H1 (cell line): ENCODE measurements at regions not wholly inside any gene's neighbourhood (a gene's known extent, or its start where the extent isn't known, plus 50 kb on each side); places are given as distances from the start of the nearest gene placed in this dataset.

Source experiments
- CTCF ChIA-PET: fragments of 300-600 bp; sonication (Branson Sonifier 250); formaldehyde crosslinking; loops from one replicate; lab custom pipeline; 2021; ENCODE audit not compliant: partially characterized antibody; lab: Charles Lee
- POLR2A ChIA-PET: fragments of 300-600 bp; sonication (Branson Sonifier 250); formaldehyde crosslinking; loops from one replicate; lab custom pipeline; 2021; ENCODE audit warnings: inconsistent platforms; ENCODE audit not compliant: partially characterized antibody; lab: Charles Lee
- DNase-seq, 2 experiments: peaks; one replicate each; pipeline versions ENCODE4 v3.0.0 to v3.0.0-alpha.2; 2010 to 2022; ENCODE audit warnings: low spot score in 2 of 2, low read depth in 1 of 2, mixed read lengths in 1 of 2
- FAIRE-seq: peaks from 2 replicates; lab custom pipeline; 2011; peaks lifted over from hg19 to GRCh38; lab: Jason Lieb, UNC
- H2AFZ ChIP-seq: 2 replicates; pipeline ENCODE4 v1.8.1; 2012; ENCODE audit warnings: low read length, inconsistent platforms
- H2AK5ac ChIP-seq: 2 replicates; pipeline ENCODE4 v1.6.1; 2013; ENCODE audit warnings: low read depth, low read length
- H2BK120ac ChIP-seq: replicated peaks from 2 replicates; pipeline ENCODE3; 2013; ENCODE audit warnings: low read depth, low read length, inconsistent platforms
- H2BK12ac ChIP-seq: 2 replicates; pipeline ENCODE4 v1.6.1; 2013; ENCODE audit warnings: low read depth, low read length
- H2BK15ac ChIP-seq: 2 replicates; pipeline ENCODE4 v1.6.1; 2013; ENCODE audit warnings: low read length
- H2BK20ac ChIP-seq: 2 replicates; pipeline ENCODE4 v1.6.1; 2013; ENCODE audit warnings: low read length
- H2BK5ac ChIP-seq: 2 replicates; pipeline ENCODE4 v1.6.1; 2013; ENCODE audit warnings: low read depth, low read length
- H3K14ac ChIP-seq: 2 replicates; pipeline ENCODE4 v1.6.1; 2013; ENCODE audit warnings: inconsistent platforms; ENCODE audit not compliant: insufficient read length
- H3K18ac ChIP-seq: 2 replicates; pipeline ENCODE4 v1.6.1; 2013; ENCODE audit warnings: low read length; ENCODE audit errors: extremely low read depth
- H3K23ac ChIP-seq: 2 replicates; pipeline ENCODE4 v1.6.1; 2013; ENCODE audit warnings: inconsistent platforms; ENCODE audit not compliant: insufficient read length
- H3K23me2 ChIP-seq: 2 replicates; pipeline ENCODE4 v1.6.1; 2013; ENCODE audit warnings: low read depth, low read length
- H3K27ac ChIP-seq: 2 replicates; pipeline ENCODE4 v1.6.1; 2011; ENCODE audit warnings: low read depth, low read length, inconsistent platforms
- H3K27me3 ChIP-seq, 4 experiments: replicated peaks in 1 of 4; 1 replicate in 1 of 4; 2 replicates in 3 of 4; pipeline versions ENCODE4 v1.6.1 to v1.8.1; 2011 to 2013; ENCODE audit warnings: low read length in 3 of 4, mild to moderate bottlenecking in 3 of 4, inconsistent platforms in 2 of 4, mixed read lengths in 2 of 4, moderate library complexity in 1 of 4; ENCODE audit not compliant: control insufficient read depth in 3 of 4, insufficient read depth in 3 of 4; ENCODE audit errors: extremely low read depth in 1 of 4
- H3K36me3 ChIP-seq, 4 experiments: 2 replicates each; pipeline versions ENCODE4 v1.6.1 to v1.8.1; 2011 to 2013; ENCODE audit warnings: mild to moderate bottlenecking in 4 of 4, low read length in 3 of 4, moderate library complexity in 2 of 4, control low read depth in 1 of 4, inconsistent platforms in 1 of 4; ENCODE audit not compliant: insufficient read depth in 4 of 4, control insufficient read depth in 2 of 4
- H3K4ac ChIP-seq: replicated peaks from 2 replicates; pipeline ENCODE3; 2013; ENCODE audit warnings: low read length, low read depth, mixed read lengths, inconsistent platforms; ENCODE audit not compliant: insufficient read length
- H3K4me1 ChIP-seq, 4 experiments: replicated peaks in 1 of 4; 1 replicate in 1 of 4; 2 replicates in 3 of 4; pipeline versions ENCODE4 v1.6.1 to v1.8.1; 2011 to 2013; ENCODE audit warnings: low read length in 3 of 4, inconsistent platforms in 2 of 4, mixed read lengths in 1 of 4; ENCODE audit not compliant: insufficient read depth in 4 of 4, control insufficient read depth in 3 of 4
- H3K4me2 ChIP-seq, 2 experiments: 2 replicates each; pipeline versions ENCODE4 v1.6.1 to v1.8.1; 2011 to 2013; ENCODE audit warnings: low read depth in 2 of 2, low read length in 2 of 2, control low read depth in 1 of 2, inconsistent platforms in 1 of 2, mild to moderate bottlenecking in 1 of 2; ENCODE audit not compliant: insufficient read depth in 1 of 2
- H3K4me3 ChIP-seq, 4 experiments: fragments of 200-600, 300-600 bp in 1 of 4; sonication (generic), shearing (Covaris generic), sonication (Bioruptor Twin) in 1 of 4; 2 replicates each; pipeline versions ENCODE4 v1.5.1 to v1.8.1; 2011 to 2016; ENCODE audit warnings: low read length in 4 of 4, low read depth in 3 of 4, control low read depth in 2 of 4, inconsistent platforms in 2 of 4, mild to moderate bottlenecking in 2 of 4, mixed read lengths in 1 of 4, moderate library complexity in 1 of 4; ENCODE audit not compliant: insufficient read depth in 2 of 4; ENCODE audit errors: extremely low read depth in 1 of 4
- H3K56ac ChIP-seq: replicated peaks from 2 replicates; pipeline ENCODE3; 2013; ENCODE audit warnings: low read depth, mild to moderate bottlenecking, mixed read lengths, low read length, inconsistent platforms; ENCODE audit not compliant: insufficient read length
- H3K79me1 ChIP-seq: 2 replicates; pipeline ENCODE4 v1.6.1; 2013; ENCODE audit warnings: low read depth, low read length, control low read depth
- H3K79me2 ChIP-seq, 2 experiments: 2 replicates each; pipeline versions ENCODE4 v1.6.1 to v1.8.1; 2012 to 2013; ENCODE audit warnings: low read length in 2 of 2, mild to moderate bottlenecking in 2 of 2, inconsistent platforms in 1 of 2; ENCODE audit not compliant: insufficient read depth in 2 of 2, control insufficient read depth in 1 of 2
- H3K9ac ChIP-seq, 4 experiments: replicated peaks in 1 of 4; 1 replicate in 1 of 4; 2 replicates in 3 of 4; pipeline versions ENCODE4 v1.6.1 to v1.8.1; 2011 to 2013; ENCODE audit warnings: low read depth in 3 of 4, low read length in 3 of 4, control low read depth in 2 of 4, mild to moderate bottlenecking in 2 of 4, moderate library complexity in 2 of 4, inconsistent platforms in 1 of 4; ENCODE audit errors: extremely low read depth in 1 of 4
- H3K9me3 ChIP-seq, 2 experiments: 2 replicates each; pipeline versions ENCODE4 v1.6.1 to v1.8.1; 2012 to 2013; ENCODE audit warnings: mild to moderate bottlenecking in 2 of 2, moderate library complexity in 2 of 2, control low read depth in 1 of 2, inconsistent platforms in 1 of 2, low read depth in 1 of 2, low read length in 1 of 2, mixed read lengths in 1 of 2; ENCODE audit not compliant: insufficient read depth in 2 of 2
- H4K20me1 ChIP-seq, 2 experiments: replicated peaks in 1 of 2; 2 replicates each; pipeline versions ENCODE3 to v1.8.1; 2011 to 2013; ENCODE audit warnings: inconsistent platforms in 2 of 2, low read length in 2 of 2, mild to moderate bottlenecking in 1 of 2; ENCODE audit not compliant: insufficient read depth in 2 of 2, control insufficient read depth in 1 of 2
- H4K5ac ChIP-seq: 2 replicates; pipeline ENCODE4 v1.6.1; 2013; ENCODE audit warnings: low read length, low read depth, mixed read lengths, inconsistent platforms; ENCODE audit not compliant: insufficient read length
- H4K8ac ChIP-seq: 2 replicates; pipeline ENCODE4 v1.8.0; 2013; ENCODE audit warnings: mild to moderate bottlenecking, moderate library complexity, low read length, inconsistent platforms; ENCODE audit not compliant: insufficient read depth; ENCODE audit errors: extremely low read depth
- H4K91ac ChIP-seq: replicated peaks from 2 replicates; pipeline ENCODE3; 2013; ENCODE audit warnings: low read length, mixed read lengths, inconsistent platforms; ENCODE audit not compliant: insufficient read length
- ASH2L ChIP-seq: fragments of 200-600, 300-600 bp; sonication (generic); IDR thresholded peaks from one replicate; pipeline ENCODE4 v1.7.1; 2017; ENCODE audit warnings: low read length
- JUN ChIP-seq: IDR thresholded peaks from 2 replicates; pipeline ENCODE4 v1.6.1; 2011; ENCODE audit warnings: low read depth, mild to moderate bottlenecking, improper control_type of control experiment, low read length
- KDM1A ChIP-seq: fragments of 200-600, 300-600 bp; sonication (generic); IDR thresholded peaks from 2 replicates; pipeline ENCODE4 v1.7.1; 2016; ENCODE audit warnings: mild to moderate bottlenecking, low read length, borderline replicate concordance
- RFX5 ChIP-seq: IDR thresholded peaks from 2 replicates; pipeline ENCODE4 v1.6.1; 2011; ENCODE audit warnings: low read depth, low read length, improper control_type of control experiment, borderline replicate concordance
- SUZ12 ChIP-seq: fragments of 200-600 bp; sonication (generic); IDR thresholded peaks from 2 replicates; pipeline ENCODE4 v1.6.1; 2012; ENCODE audit warnings: mild to moderate bottlenecking, inconsistent platforms, low read length, moderate library complexity, mixed read lengths
- WGBS, 2 experiments: shearing (Covaris generic) in 1 of 2; methylation state at CpG; one replicate each; pipeline versions ENCODE4 v1.1.6 to v1.1.7; 2013 to 2015; ENCODE audit warnings: low lambda C conversion rate in 2 of 2, mixed read lengths in 2 of 2, inconsistent platforms in 1 of 2, low coverage in 1 of 2, missing lambda C conversion rate in 1 of 2; ENCODE audit not compliant: insufficient replicate concordance in 2 of 2, insufficient coverage in 1 of 2, insufficient read length in 1 of 2; ENCODE audit errors: extremely low coverage in 1 of 2, missing lambda C conversion rate in 1 of 2; 5-methylcytosine and 5-hydroxymethylcytosine counted together
- TF ChIP-seq, protein P1 (sequence below): IDR thresholded peaks from 2 replicates; pipeline ENCODE4 v1.6.1; 2012; ENCODE audit warnings: low read length, inconsistent platforms

DNA sequence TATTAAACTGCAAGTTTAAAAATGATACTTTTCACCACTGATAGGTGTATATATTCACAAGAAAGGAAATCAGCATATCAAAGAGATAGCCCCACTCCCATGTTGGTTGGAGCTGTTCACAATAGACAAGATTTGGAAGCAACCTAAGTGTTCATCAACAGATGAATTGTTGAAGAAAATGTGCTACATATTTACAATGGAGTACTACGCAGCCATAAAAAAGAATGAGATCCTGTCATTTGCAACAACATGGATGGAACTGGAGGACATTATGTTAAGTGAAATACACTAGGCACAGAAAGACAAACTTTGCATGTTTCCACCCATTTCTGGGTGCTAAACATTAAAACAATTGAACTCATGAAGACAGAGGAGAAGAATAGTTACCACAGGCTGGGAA is 278.9 kb upstream of the XYLT1 start:
- no peak for FAIRE-seq
- peaks cover 4 to 12% (median 8%) of the 10 kb centered on the region in 4 experiments for H3K4me1 ChIP-seq
- no peaks in the 10 kb centered on the region for H3K36me3 ChIP-seq

More for the DNA sequence above, 278.9 kb upstream of the XYLT1 start:
- TF ChIP-seq, protein P1, sequence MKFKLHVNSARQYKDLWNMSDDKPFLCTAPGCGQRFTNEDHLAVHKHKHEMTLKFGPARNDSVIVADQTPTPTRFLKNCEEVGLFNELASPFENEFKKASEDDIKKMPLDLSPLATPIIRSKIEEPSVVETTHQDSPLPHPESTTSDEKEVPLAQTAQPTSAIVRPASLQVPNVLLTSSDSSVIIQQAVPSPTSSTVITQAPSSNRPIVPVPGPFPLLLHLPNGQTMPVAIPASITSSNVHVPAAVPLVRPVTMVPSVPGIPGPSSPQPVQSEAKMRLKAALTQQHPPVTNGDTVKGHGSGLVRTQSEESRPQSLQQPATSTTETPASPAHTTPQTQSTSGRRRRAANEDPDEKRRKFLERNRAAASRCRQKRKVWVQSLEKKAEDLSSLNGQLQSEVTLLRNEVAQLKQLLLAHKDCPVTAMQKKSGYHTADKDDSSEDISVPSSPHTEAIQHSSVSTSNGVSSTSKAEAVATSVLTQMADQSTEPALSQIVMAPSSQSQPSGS, result no peak
- TF ChIP-seq KDM1A (peak; percentile 88), JUN (no peak), SUZ12 (no peak), RFX5 (no peak), ASH2L (no peak)
- Histone ChIP-seq H4K8ac (no peak overlapping the region), H3K27me3 (no peaks in the 10 kb centered on the region), H3K4me3 (no peak overlapping the region), H3K14ac (no peak overlapping the region), H3K56ac (no peak overlapping the region), H2BK5ac (no peak overlapping the region), H4K20me1 (no peaks in the 10 kb centered on the region), H3K9me3 (no peaks in the 10 kb centered on the region), H3K23ac (no peak overlapping the region), H4K91ac (no peak overlapping the region), H3K79me1 (no peaks in the 10 kb centered on the region), H2BK20ac (no peak overlapping the region), H3K23me2 (no peaks in the 10 kb centered on the region; the same call in 1 of the 2 replicates), H3K27ac (no peak overlapping the region), H4K5ac (no peak overlapping the region), H2BK120ac (no peak overlapping the region), H2BK15ac (no peak overlapping the region), H3K4me2 (no peak overlapping the region), H2BK12ac (no peak overlapping the region), H3K18ac (no peak overlapping the region), H2AK5ac (no peak overlapping the region), H3K79me2 (no peaks in the 10 kb centered on the region), H3K9ac (no peak overlapping the region), H3K4ac (no peak overlapping the region), H2AFZ (no peak overlapping the region)
- ChIA-PET CTCF (no interaction called here), POLR2A (no interaction called here)
- 90% methylated on average over 1 of the region's 1 CpG; no CpG with 5 or more reads in 1 of the 2 experiments for WGBS, 2 experiments
- DNase-seq, result no peak
